ENCODE measurements at regions not wholly inside any gene's neighbourhood (a gene's known extent, or its start where the extent isn't known, plus 50 kb on each side); places are given as distances from the start of the nearest gene placed in this dataset.
A peak's percentile ranks its signal among the peaks of the same experiment; 100 is the strongest.

- H3K27me3 ChIP-seq (ENCODE audit: control insufficient read depth in 2 of 2, insufficient read depth in 2 of 2, low read length in 2 of 2) = no peaks in the 10 kb centered on the region
- no peaks in the 10 kb centered on the region for H3K4me1 ChIP-seq (ENCODE audit: control insufficient read depth in 2 of 2, insufficient read depth in 2 of 2, low read length in 2 of 2)
- H3K4me3 ChIP-seq (ENCODE audit: low read length in 2 of 2) = no peak overlapping the region
- H3K36me3 ChIP-seq (ENCODE audit: control insufficient read depth in 2 of 2, insufficient read depth in 2 of 2, low read length in 2 of 2) = no peaks in the 10 kb centered on the region
- no peak overlapping the region for H3K9ac ChIP-seq (ENCODE audit: low read depth in 1 of 2, low read length in 2 of 2)
- no peaks in the 10 kb centered on the region for H3K9me3 ChIP-seq (ENCODE audit: control insufficient read depth in 2 of 2, low read length in 2 of 2)
- H3K27ac ChIP-seq (ENCODE audit: low read depth in 2 of 2, low read length in 2 of 2) = no peak overlapping the region
These were observed 65.3 kb downstream of the KCNF1 start for GRCh38 chr2:10977003-10977402.

DNA sequence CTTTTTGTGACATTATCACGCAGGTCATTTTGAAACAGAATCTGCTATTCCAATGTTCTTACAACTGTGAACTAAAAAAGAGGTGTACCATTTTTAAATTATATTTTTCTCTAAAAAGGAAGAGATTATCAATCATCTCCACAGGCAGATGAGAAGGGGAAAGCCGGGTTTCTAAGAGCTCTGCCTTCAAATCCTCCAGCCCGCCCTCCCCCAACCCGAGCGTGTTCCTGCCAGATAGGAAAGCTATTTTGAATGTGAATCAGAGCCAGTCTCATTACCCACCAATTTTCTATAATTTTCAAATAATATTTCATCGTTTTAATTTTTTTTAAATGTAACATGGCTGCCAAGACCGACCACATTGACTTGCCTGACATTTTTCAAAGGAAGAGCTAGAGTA is 65.9 kb downstream of the KCNF1 start:
- no peak overlapping the region for H3K4me3 ChIP-seq (ENCODE audit: low read length in 2 of 2)
- no peak overlapping the region for H3K9ac ChIP-seq (ENCODE audit: low read depth in 1 of 2, low read length in 2 of 2)
- no peak overlapping the region for H3K27ac ChIP-seq (ENCODE audit: low read depth in 2 of 2, low read length in 2 of 2)

DNA sequence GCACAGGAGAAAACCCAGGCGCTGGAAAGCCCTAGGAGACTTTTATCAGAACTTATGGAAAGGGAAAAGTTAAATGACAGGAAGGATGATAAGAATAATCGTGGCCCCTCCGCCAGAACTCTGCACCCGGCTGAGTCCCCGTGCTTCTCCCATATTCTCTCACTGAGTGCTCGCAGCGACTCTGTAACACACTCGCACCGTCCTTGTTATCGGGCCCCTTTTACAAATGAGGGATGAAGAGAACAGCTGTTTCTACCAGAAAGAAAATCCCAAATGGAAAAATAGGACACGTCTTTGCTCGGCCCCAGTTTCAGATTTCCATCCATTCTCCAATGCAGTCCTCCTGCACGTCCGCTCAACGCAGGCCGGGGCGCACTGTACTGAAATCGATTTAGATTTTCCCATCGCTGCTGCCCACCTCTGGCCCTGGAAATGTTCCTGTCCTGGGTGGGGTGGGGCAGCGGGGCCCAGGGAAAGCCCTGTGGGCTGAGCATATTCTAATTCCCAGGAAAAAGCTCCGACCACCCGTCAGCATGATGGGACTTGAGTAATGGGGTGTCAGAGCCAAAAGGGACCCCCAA is 66.4 kb downstream of the KCNF1 start:
- H3K9me3 ChIP-seq (ENCODE audit: control insufficient read depth in 2 of 2, low read length in 2 of 2) = no peaks in the 10 kb centered on the region
- no peaks in the 10 kb centered on the region for H3K36me3 ChIP-seq (ENCODE audit: control insufficient read depth in 2 of 2, insufficient read depth in 2 of 2, low read length in 2 of 2)
- no peak overlapping the region for H3K4me3 ChIP-seq (ENCODE audit: low read length in 2 of 2)
- no peaks in the 10 kb centered on the region for H3K4me1 ChIP-seq (ENCODE audit: control insufficient read depth in 2 of 2, insufficient read depth in 2 of 2, low read length in 2 of 2)
- H3K9ac ChIP-seq (ENCODE audit: low read depth in 1 of 2, low read length in 2 of 2) = no peak overlapping the region
- no peaks in the 10 kb centered on the region for H3K27me3 ChIP-seq (ENCODE audit: control insufficient read depth in 2 of 2, insufficient read depth in 2 of 2, low read length in 2 of 2)
- no peak overlapping the region for H3K27ac ChIP-seq (ENCODE audit: low read depth in 2 of 2, low read length in 2 of 2)

More for the DNA sequence above, 65.9 kb downstream of the KCNF1 start:
- Histone ChIP-seq H3K9me3 (ENCODE audit: control insufficient read depth in 2 of 2, low read length in 2 of 2) (no peaks in the 10 kb centered on the region), H3K27me3 (ENCODE audit: control insufficient read depth in 2 of 2, insufficient read depth in 2 of 2, low read length in 2 of 2) (no peaks in the 10 kb centered on the region), H3K36me3 (ENCODE audit: control insufficient read depth in 2 of 2, insufficient read depth in 2 of 2, low read length in 2 of 2) (no peaks in the 10 kb centered on the region), H3K4me1 (ENCODE audit: control insufficient read depth in 2 of 2, insufficient read depth in 2 of 2, low read length in 2 of 2) (no peaks in the 10 kb centered on the region)

GRCh38 chr2:10980071-10980470 is 68.3 kb downstream of the KCNF1 start:
- Histone ChIP-seq H3K27me3 (ENCODE audit: control insufficient read depth in 2 of 2, insufficient read depth in 2 of 2, low read length in 2 of 2) (no peaks in the 10 kb centered on the region), H3K9me3 (ENCODE audit: control insufficient read depth in 2 of 2, low read length in 2 of 2) (no peaks in the 10 kb centered on the region), H3K36me3 (ENCODE audit: control insufficient read depth in 2 of 2, insufficient read depth in 2 of 2, low read length in 2 of 2) (no peaks in the 10 kb centered on the region), H3K4me1 (ENCODE audit: control insufficient read depth in 2 of 2, insufficient read depth in 2 of 2, low read length in 2 of 2) (no peaks in the 10 kb centered on the region), H3K4me3 (ENCODE audit: low read length in 2 of 2) (no peak overlapping the region), H3K27ac (ENCODE audit: low read depth in 2 of 2, low read length in 2 of 2) (no peak overlapping the region), H3K9ac (ENCODE audit: low read depth in 1 of 2, low read length in 2 of 2) (no peak overlapping the region)

DNA sequence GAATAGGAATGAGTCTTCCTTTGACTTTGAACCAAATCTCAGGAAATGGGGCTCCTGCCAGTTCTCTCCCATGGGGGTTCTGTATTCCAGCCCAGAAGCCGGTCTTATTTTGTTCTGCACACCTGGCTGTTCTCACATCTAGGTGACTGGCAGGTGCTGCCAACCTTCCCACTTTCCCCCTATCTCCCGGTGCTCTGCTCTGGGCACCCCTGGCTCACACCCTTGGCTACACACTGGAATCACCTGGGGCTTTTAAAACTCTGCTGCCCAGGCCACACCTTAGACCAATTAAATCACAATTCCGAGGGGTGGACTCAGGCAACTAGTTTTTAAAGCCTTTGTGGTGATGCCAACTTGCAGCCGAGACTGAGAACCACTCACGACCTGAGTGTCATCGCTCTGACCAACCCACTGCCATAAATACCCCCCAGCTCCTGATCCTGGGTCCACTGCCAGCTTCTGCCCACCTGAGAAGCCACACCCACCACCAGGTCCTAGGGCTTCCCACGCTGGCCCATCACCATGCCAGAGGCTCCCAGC is 69.2 kb downstream of the KCNF1 start:
- Histone ChIP-seq H3K9ac (ENCODE audit: low read depth in 1 of 2, low read length in 2 of 2) (no peak overlapping the region), H3K36me3 (ENCODE audit: control insufficient read depth in 2 of 2, insufficient read depth in 2 of 2, low read length in 2 of 2) (no peaks in the 10 kb centered on the region), H3K27me3 (ENCODE audit: control insufficient read depth in 2 of 2, insufficient read depth in 2 of 2, low read length in 2 of 2) (no peaks in the 10 kb centered on the region), H3K27ac (ENCODE audit: low read depth in 2 of 2, low read length in 2 of 2) (no peak overlapping the region), H3K4me1 (ENCODE audit: control insufficient read depth in 2 of 2, insufficient read depth in 2 of 2, low read length in 2 of 2) (no peaks in the 10 kb centered on the region), H3K4me3 (ENCODE audit: low read length in 2 of 2) (no peak overlapping the region), H3K9me3 (ENCODE audit: control insufficient read depth in 2 of 2, low read length in 2 of 2) (no peaks in the 10 kb centered on the region)

GRCh38 chr2:10981451-10981850 is 69.7 kb downstream of the KCNF1 start:
- H3K9me3 ChIP-seq (ENCODE audit: control insufficient read depth in 2 of 2, low read length in 2 of 2) = no peaks in the 10 kb centered on the region
- H3K9ac ChIP-seq (ENCODE audit: low read depth in 1 of 2, low read length in 2 of 2) = no peak overlapping the region
- H3K27ac ChIP-seq (ENCODE audit: low read depth in 2 of 2, low read length in 2 of 2) = no peak overlapping the region
- no peaks in the 10 kb centered on the region for H3K4me1 ChIP-seq (ENCODE audit: control insufficient read depth in 2 of 2, insufficient read depth in 2 of 2, low read length in 2 of 2)
- no peak overlapping the region for H3K4me3 ChIP-seq (ENCODE audit: low read length in 2 of 2)
- H3K27me3 ChIP-seq (ENCODE audit: control insufficient read depth in 2 of 2, insufficient read depth in 2 of 2, low read length in 2 of 2) = no peaks in the 10 kb centered on the region
- H3K36me3 ChIP-seq (ENCODE audit: control insufficient read depth in 2 of 2, insufficient read depth in 2 of 2, low read length in 2 of 2) = no peaks in the 10 kb centered on the region

DNA sequence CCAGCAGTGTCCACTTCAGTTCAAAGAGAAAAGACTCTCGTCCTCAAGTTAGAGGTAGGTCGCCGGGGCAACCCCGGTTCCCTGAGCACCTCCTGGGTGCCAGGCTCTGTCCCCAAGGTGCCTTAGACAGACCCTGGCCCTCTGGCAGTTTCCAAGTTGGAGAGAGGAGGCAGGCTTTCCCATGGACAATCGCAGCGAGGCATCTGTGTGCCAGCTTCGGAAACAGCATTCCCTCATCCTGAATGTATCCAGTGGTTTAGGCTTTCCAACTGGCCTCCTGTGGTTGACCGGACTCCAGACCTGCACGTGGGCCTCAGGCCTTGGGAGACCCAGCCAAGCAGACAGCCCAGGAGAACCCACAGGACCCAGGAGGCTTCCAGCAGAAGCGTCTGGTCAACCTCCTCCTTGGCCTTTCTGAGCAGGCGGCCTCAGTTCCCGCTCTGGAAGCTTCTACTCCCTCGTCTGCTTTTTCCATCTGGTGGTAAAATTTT is 70.3 kb downstream of the KCNF1 start:
- H3K9me3 ChIP-seq (ENCODE audit: control insufficient read depth in 2 of 2, low read length in 2 of 2) = no peaks in the 10 kb centered on the region
- H3K36me3 ChIP-seq (ENCODE audit: control insufficient read depth in 2 of 2, insufficient read depth in 2 of 2, low read length in 2 of 2) = no peaks in the 10 kb centered on the region
- no peak overlapping the region for H3K4me3 ChIP-seq (ENCODE audit: low read length in 2 of 2)
- H3K27ac ChIP-seq (ENCODE audit: low read depth in 2 of 2, low read length in 2 of 2) = no peak overlapping the region
- no peaks in the 10 kb centered on the region for H3K4me1 ChIP-seq (ENCODE audit: control insufficient read depth in 2 of 2, insufficient read depth in 2 of 2, low read length in 2 of 2)
- no peaks in the 10 kb centered on the region for H3K27me3 ChIP-seq (ENCODE audit: control insufficient read depth in 2 of 2, insufficient read depth in 2 of 2, low read length in 2 of 2)
- no peak overlapping the region for H3K9ac ChIP-seq (ENCODE audit: low read depth in 1 of 2, low read length in 2 of 2)

- no peaks in the 10 kb centered on the region for H3K9me3 ChIP-seq (ENCODE audit: control insufficient read depth in 2 of 2, low read length in 2 of 2)
- no peaks in the 10 kb centered on the region for H3K27me3 ChIP-seq (ENCODE audit: control insufficient read depth in 2 of 2, insufficient read depth in 2 of 2, low read length in 2 of 2)
- no peaks in the 10 kb centered on the region for H3K36me3 ChIP-seq (ENCODE audit: control insufficient read depth in 2 of 2, insufficient read depth in 2 of 2, low read length in 2 of 2)
- peak overlapping the region; percentile 7 to 17 for H3K4me3 ChIP-seq (ENCODE audit: low read length in 2 of 2)
- H3K27ac ChIP-seq (ENCODE audit: low read depth in 2 of 2, low read length in 2 of 2) = peak overlapping the region; percentile 32 to 48
- H3K9ac ChIP-seq (ENCODE audit: low read depth in 1 of 2, low read length in 2 of 2) = no peak overlapping the region
- H3K4me1 ChIP-seq (ENCODE audit: control insufficient read depth in 2 of 2, insufficient read depth in 2 of 2, low read length in 2 of 2) = no peaks in the 10 kb centered on the region
These were observed 71.4 kb downstream of the KCNF1 start for GRCh38 chr2:10982931-10983701.

DNA sequence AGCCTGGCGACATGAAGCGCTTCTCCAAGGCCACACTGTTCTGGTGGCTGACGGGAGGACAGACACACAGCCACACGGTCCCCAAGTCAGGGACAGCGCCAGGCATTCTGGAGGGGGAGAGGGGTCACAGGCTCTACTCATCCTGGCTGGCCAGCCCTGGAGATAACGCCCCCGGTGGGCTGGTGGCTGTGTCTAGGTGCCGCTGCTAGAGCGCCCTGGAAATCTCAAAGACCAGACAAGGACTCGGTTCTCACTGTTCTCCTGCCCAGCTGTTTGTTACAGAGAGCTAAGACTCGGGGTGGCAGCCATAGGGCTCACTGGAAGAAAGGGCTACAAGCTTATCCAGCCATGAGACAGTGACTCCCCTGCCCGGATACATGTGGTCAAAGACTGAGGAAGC is 72.0 kb downstream of the KCNF1 start:
- Histone ChIP-seq H3K9ac (ENCODE audit: low read depth in 1 of 2, low read length in 2 of 2) (no peak overlapping the region), H3K27me3 (ENCODE audit: control insufficient read depth in 2 of 2, insufficient read depth in 2 of 2, low read length in 2 of 2) (no peaks in the 10 kb centered on the region), H3K36me3 (ENCODE audit: control insufficient read depth in 2 of 2, insufficient read depth in 2 of 2, low read length in 2 of 2) (no peaks in the 10 kb centered on the region), H3K4me1 (ENCODE audit: control insufficient read depth in 2 of 2, insufficient read depth in 2 of 2, low read length in 2 of 2) (no peaks in the 10 kb centered on the region), H3K27ac (ENCODE audit: low read depth in 2 of 2, low read length in 2 of 2) (peak overlapping the region; percentile 9 to 23), H3K9me3 (ENCODE audit: control insufficient read depth in 2 of 2, low read length in 2 of 2) (no peaks in the 10 kb centered on the region), H3K4me3 (ENCODE audit: low read length in 2 of 2) (no peak overlapping the region)

DNA sequence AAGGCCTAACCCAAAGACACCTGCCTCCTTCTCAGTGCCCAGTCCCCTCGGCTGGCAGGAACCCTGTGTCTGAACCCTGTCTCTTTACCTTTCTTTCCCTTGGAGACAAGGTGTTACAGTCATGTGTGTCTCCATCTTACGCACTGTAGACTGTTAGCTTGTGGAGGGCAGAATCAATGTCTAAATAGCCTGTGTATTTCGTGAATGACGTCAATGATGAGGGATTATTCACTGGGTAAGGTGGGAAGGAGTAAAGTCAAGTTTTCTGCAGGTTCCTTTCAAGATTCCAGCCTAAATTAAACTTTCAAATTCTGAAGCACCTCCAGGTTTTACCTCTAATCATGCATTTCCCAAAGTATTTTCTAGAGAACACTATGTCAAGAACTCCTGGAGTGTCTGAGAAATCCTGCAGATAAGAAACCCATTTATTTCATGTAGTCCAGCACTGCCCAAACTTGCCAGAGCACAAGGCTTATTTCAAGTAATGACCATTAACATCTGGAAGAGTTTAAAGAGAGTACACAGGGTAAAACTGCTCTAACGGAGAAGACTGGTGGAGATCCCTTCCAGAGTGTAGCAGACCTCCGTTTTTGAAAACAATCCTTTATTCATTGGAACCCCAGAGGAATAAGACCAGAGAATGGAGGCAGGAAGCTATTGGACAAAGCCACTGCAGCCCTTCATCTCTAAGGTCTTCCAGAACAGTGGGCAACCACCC is 72.8 kb downstream of the KCNF1 start:
- Histone ChIP-seq H3K9me3 (ENCODE audit: control insufficient read depth in 2 of 2, low read length in 2 of 2) (no peaks in the 10 kb centered on the region), H3K9ac (ENCODE audit: low read depth in 1 of 2, low read length in 2 of 2) (no peak overlapping the region), H3K4me1 (ENCODE audit: control insufficient read depth in 2 of 2, insufficient read depth in 2 of 2, low read length in 2 of 2) (no peaks in the 10 kb centered on the region), H3K4me3 (ENCODE audit: low read length in 2 of 2) (no peak overlapping the region), H3K36me3 (ENCODE audit: control insufficient read depth in 2 of 2, insufficient read depth in 2 of 2, low read length in 2 of 2) (no peaks in the 10 kb centered on the region), H3K27me3 (ENCODE audit: control insufficient read depth in 2 of 2, insufficient read depth in 2 of 2, low read length in 2 of 2) (no peaks in the 10 kb centered on the region), H3K27ac (ENCODE audit: low read depth in 2 of 2, low read length in 2 of 2) (no peak overlapping the region)

Data from mucosa of rectum (tissue), 2 donors.